GM21576 (cell line): ENCODE measurements at regions not wholly inside any gene's neighbourhood (a gene's known extent, or its start where the extent isn't known, plus 50 kb on each side); places are given as distances from the start of the nearest gene placed in this dataset.
"Not testable (repeated sequence)": the region's sequence is repeated elsewhere in the genome, so short reads cannot be mapped to it uniquely, and the experiment has no call there.

Experiments
- ATAC-seq: cut with Tn5 transposase; IDR thresholded peaks from one replicate; pipeline ENCODE4 v1.9.1; 2021; ENCODE audit warnings: mild to moderate bottlenecking, moderate library complexity; ENCODE audit not compliant: unreplicated experiment

DNA sequence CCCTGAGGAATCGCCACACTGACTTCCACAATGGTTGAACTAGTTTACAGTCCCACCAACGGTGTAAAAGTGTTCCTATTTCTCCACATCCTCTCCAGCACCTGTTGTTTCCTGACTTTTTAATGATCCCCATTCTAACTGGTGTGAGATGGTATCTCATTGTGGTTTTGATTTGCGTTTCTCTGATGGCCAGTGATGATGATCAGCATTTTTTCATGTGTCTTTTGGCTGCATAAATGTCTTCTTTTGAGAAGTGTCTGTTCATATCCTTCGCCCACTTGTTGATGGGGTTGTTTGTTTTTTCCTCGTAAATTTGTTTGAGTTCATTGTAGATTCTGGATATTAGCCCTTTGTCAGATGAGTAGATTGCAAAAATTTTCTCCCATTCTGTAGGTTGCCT lies 223.5 kb downstream of the MAF start:
- not testable (repeated sequence) for ATAC-seq

- no peak for ATAC-seq
Observed at GRCh38 chr16:79375351-79375750, 225.2 kb downstream of the MAF start.

- no peak for ATAC-seq
Observed at GRCh38 chr16:79372503-79373184, 227.9 kb downstream of the MAF start.

DNA sequence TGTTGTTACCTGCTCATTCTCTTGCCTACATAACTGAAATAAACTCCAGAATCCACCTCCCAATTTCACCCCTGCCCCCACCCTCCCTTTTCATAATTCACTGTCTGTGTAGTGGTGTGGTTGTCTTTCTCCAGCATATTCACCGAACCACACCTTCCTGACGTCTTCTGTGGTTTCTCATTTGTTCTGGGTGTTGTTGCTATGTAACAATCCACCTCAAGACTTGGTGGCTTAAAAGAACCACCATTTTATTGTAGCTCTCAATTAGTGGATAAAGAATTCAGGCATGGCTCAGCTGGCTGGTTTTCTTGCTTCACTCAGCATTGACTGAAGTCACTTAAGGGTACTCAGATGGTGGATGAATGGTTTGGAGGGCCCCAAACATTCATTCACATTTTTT lies 229.8 kb downstream of the MAF start:
- ATAC-seq, result no peak

DNA sequence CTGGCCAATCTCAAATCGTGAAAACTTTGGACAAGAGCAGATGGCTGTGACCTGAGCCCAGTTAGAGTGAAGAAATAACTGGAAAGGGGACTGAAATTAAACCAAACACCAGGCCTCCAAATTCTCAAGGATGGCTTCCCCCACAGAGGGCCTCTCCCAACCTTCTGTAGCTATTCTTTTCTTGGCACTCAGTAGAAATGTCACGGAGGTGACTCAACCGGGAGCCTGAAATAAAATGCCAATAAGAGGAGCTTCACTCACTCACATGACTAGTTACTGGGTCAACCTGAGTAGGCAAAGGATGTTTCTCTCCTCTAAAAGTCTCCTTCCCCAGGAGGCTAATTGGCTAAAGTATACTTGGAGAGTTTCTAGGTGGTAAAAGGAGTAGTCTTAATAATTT lies 230.7 kb downstream of the MAF start:
- no peak for ATAC-seq

DNA sequence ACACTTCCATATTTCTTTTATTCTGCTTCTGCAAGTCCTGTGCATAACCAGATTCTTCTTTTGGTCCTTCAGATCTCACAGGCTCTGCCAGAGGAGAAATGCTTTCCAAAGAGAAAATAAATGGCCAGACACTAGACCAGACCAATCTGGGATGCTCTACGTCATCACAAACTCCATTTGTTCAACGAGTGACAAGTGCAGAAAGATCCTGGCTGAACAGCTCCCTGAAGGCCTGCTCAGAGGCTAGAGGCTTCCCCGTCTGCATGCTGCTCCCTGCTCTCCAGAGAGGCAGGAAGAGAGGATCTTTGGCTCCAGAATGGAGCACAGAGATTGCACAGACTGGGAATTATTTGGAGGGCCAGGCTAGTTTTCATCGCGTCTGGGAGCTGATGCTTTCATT lies 232.7 kb downstream of the MAF start:
- no peak for ATAC-seq

DNA sequence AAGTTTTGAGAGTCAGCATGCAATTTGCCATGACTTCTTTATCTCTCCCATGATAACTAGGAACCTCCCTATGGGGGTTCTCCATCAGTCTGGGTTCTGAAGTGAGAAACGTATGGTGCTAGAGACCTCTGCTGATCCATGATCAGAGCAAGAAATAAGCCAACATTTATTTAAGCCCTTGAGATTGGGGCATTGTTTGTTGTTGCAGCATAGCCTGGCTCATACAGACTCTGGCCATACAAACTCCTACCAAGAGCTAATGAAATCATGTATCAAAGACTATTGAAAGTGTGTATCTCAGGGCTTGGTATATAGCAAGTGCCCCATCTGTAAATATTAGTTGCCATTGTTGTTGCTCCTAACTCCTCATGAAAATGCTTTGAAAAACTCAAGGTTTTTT lies 233.9 kb downstream of the MAF start:
- ATAC-seq, result no peak

- no peak for ATAC-seq
Observed at GRCh38 chr16:79365702-79366101, 234.8 kb downstream of the MAF start.

GRCh38 chr16:79363484-79363883 lies 237.1 kb downstream of the MAF start:
- no peak for ATAC-seq

DNA sequence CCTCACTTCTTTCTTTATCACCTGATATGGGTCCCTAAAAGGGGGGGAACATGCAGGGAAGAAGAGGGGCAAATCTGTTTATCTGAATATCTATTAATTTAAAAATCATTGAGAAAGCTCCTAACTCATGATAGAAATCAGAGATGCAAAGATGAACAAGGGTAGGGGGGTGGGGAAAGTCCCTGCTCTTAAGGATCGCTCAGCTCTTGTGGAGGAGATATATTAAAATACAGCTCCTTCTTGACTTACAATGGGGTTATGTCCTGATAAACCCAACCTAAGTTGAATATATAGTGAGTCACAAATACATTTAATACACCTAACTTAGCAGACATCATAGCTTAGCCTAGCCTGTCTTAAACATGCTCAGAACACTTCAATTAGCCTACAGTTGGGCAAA lies 237.5 kb downstream of the MAF start:
- ATAC-seq, result no peak

DNA sequence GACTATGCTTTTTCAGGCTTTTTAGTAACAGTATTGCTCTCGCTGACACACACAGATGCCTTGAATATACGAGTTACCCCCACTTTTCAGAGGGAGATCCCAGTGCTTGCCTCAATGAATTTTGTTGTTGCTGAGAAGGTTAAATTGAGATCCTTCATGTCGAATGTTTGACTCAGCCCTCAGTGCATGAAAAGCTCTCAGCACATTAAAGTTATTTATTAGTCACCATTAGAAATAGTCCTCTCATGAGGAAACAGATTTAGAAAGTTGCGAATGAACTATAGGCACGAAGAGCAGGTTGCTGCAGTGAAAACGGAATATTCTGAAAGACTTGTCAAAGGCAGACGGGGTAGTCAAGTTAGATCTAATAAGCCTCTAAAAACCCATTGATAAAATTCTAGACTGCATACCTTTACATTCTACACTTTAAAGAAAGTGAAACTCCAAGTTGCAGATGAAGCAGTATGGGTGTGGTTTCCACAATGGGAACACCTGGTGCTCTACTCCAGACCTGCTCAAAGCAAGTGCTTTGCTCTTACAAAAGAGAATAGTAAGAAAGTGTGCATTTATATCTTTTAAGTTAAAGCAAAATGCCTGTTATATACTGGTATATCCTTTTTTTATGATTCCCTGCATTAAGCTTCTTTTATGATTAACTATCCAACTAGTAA lies 238.1 kb downstream of the MAF start:
- ATAC-seq, result no peak

GRCh38 chr16:79361132-79361751 lies 239.3 kb downstream of the MAF start:
- no peak for ATAC-seq

DNA sequence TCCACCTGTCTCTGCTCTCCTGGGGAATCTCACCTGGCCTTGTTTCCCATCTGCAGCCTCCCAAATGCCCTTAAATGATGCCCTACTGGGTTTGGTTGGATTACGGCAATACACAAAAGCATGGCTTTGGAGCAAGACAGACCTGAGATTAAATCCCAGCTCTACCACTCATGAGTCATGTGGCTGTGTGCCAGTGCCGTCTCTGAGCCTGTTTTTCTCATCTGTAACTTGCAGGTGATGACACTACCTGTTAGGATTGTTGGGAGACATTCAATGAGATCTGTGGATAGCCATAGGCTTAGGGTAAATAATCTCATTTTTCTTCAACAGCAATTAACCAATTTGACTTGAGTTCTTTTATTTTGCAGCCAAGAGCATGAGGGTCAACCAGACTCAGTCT lies 240.3 kb downstream of the MAF start:
- ATAC-seq, result no peak

DNA sequence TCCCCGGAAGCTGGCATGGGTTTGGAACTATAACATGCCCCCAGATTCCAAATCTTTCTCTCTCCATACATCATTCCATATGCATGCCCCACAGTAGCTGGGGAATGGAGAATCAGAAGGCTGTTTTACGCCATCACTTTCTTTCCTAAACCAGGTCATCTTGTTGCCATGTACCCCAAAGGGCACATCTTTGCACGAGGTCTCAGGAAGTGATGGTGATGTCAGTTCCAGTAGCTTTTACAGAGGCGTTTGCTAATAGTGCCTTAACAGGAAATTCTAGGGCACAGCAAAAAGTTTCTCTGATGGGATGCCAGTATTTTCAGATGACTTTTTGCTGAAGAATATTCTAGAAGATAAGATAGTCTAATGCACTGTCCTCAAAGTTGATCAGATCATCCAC lies 241.5 kb downstream of the MAF start:
- ATAC-seq, result no peak

DNA sequence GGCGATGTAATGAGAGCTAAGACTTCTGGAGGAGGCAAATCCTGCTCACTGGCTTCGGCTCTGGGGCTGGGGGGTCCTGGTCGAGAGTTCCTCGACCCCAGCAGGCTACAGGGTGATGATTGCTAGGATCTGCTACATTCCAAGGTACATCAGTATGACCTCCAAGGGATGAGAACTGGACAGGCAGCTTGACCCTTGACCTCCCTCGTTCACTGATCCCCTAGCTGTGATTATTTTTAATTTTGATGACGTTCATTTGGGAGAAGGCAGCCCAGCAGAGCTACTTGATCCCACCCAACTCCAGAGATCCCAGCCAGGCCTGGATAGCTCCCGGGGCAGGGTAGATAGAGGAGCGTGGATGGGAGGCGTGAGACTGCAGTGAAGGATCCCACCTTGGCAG lies 242.3 kb downstream of the MAF start:
- no peak for ATAC-seq

- no peak for ATAC-seq
Observed at GRCh38 chr16:79355600-79356358, 244.8 kb downstream of the MAF start.

DNA sequence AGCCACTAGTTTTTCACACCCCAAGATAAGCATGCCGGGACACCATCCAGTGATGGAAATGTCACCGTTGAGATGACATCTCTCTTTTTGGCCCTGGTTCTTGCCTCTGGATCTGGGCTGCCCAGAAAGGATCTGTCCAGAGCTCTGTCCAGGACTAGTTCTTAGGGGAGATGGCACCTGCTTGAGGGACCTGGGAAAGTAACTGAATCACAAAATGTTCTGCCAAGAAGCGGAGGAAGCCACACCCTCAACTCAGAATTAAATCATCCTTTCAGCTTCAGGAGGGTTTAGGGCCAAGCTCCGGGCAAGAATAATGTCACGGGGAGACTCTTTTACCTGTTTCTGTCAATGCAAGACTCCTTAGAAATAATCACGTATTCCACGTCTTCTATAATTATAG lies 248.6 kb downstream of the MAF start:
- ATAC-seq, result no peak

DNA sequence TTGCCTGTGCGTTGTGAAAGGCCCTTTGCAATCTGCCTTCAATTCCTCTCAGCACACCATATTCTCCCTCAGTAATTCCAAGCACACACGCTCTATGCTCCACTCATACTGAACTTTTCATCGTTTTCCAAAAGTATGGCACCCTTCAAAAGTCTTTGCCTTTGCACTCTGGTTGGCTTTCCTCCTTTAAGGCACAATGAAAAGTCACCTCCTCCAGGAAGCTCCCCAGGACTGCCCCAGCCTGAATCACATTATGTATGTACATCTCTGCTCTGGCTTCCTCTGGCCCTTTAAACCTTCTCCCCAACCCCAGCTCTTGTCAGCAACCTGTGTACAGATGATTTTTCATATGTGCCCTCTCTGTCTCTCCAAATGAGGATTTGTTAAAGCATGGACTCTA lies 250.7 kb downstream of the MAF start:
- no peak for ATAC-seq

- ATAC-seq, result no peak
Observed at GRCh38 chr16:79348521-79349306, 251.8 kb downstream of the MAF start.

GRCh38 chr16:79347277-79347676 lies 253.3 kb downstream of the MAF start:
- ATAC-seq, result no peak

- no peak for ATAC-seq
Observed at GRCh38 chr16:79339863-79340262, 260.7 kb downstream of the MAF start.
